22Rv1 (cell line): ENCODE measurements at regions not wholly inside any gene's neighbourhood (a gene's known extent, or its start where the extent isn't known, plus 50 kb on each side); places are given as distances from the start of the nearest gene placed in this dataset.

Source experiments
- ZFX ChIP-seq: fragments of 450-650 bp; IDR thresholded peaks from 2 replicates; pipeline ENCODE4 v1.6.1; 2017; ENCODE audit warnings: antibody characterized with exemption, borderline replicate concordance
- TF ChIP-seq, protein P1 (sequence below): fragments of 450-650 bp; IDR thresholded peaks from 2 replicates; pipeline ENCODE4 v1.5.1; 2017; ENCODE audit warnings: mild to moderate bottlenecking

GRCh38 chr10:128921389-128922022, 545.5 kb upstream of the MGMT start:
- TF ChIP-seq, protein P1, sequence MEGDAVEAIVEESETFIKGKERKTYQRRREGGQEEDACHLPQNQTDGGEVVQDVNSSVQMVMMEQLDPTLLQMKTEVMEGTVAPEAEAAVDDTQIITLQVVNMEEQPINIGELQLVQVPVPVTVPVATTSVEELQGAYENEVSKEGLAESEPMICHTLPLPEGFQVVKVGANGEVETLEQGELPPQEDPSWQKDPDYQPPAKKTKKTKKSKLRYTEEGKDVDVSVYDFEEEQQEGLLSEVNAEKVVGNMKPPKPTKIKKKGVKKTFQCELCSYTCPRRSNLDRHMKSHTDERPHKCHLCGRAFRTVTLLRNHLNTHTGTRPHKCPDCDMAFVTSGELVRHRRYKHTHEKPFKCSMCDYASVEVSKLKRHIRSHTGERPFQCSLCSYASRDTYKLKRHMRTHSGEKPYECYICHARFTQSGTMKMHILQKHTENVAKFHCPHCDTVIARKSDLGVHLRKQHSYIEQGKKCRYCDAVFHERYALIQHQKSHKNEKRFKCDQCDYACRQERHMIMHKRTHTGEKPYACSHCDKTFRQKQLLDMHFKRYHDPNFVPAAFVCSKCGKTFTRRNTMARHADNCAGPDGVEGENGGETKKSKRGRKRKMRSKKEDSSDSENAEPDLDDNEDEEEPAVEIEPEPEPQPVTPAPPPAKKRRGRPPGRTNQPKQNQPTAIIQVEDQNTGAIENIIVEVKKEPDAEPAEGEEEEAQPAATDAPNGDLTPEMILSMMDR, result no peak
- no peak for TF ChIP-seq ZFX
